HPDE6-E6E7 (cell line): ENCODE measurements at regions not wholly inside any gene's neighbourhood (a gene's known extent, or its start where the extent isn't known, plus 50 kb on each side); places are given as distances from the start of the nearest gene placed in this dataset.
"Not testable (repeated sequence)": the region's sequence is repeated elsewhere in the genome, so short reads cannot be mapped to it uniquely, and the experiment has no call there.

Experiments
- DNase-seq: peaks from one replicate; pipeline ENCODE4 v3.0.0; 2011; ENCODE audit warnings: missing footprints; ENCODE audit errors: extremely low spot score

DNA sequence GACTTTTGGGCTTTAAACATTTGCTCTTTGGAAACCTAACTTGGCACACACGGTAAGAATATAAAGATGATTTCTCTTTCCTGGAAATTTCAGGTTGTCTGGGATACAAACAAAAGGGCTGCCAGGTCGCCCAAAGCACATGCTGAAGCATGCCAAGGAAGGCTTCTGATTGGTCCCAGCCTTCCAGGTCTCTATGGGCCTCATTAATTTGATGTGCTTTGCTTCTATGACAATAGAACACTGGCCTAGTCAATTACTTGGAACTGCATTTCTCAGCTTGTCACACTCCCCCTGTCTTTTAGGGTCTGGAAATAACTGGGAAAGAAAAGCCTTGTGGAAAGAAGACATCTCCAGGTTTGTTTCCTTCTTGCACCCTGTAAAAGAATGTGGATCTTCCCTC lies 228.9 kb downstream of the ADCYAP1 start:
- DNase-seq = no peak

DNA sequence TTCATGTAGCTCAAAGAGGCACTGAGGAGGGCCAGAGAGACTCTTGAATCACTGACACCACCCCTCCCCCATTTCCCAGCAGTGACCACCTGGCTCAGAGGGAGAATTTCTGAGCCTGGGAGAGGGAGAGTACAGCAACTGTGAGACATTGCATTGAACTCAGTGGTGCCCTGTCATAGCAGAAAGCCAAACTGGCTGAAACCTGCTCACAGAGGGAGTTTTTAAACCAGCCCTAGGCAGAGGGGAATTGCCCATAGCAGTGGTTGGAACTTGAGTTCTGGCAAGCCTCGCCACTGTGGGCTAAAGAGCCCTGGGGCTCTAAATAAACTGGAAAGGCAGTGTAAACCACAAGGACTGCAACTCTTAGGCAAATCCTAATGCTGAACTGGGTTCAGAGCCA lies 243.1 kb downstream of the ADCYAP1 start:
- no peak for DNase-seq

DNA sequence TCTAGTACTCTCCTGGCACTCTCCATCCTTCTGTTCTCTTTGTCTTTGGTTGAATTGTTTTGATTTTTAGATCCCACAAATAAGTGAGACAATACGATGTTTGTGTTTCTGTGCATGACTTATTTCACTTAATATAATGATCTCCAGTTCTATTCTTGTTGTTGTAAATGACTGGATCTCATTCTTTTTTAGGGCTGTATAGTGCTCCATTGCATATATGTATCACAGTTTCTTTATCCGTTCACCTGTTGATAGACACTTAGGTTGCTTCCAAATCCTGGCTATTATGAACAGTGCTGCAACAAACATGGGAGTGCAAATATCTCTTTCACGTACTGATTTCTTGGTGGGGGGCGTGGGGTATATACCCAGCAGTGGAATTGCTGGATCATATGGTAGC lies 245.0 kb downstream of the ADCYAP1 start:
- DNase-seq = no peak

DNA sequence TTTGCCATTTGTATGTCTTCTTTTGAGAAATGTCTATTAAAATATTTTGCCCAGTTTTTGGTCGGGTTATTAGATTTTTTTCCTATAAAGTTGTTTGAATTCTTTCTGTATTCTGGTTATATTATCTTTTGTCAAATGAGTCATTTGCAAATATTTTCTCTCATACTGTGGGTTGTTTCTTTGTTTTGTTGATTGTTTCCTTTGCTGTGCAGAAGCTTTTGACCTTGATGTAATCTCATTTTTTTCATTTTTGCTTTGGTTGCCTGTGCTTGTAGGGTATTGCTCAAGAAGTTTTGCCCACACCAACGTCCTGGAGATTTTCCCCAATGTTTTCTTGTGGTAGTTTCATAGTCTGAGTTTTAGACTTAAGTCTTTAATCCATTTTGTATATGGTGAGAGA lies 245.7 kb downstream of the ADCYAP1 start:
- no peak for DNase-seq

DNA sequence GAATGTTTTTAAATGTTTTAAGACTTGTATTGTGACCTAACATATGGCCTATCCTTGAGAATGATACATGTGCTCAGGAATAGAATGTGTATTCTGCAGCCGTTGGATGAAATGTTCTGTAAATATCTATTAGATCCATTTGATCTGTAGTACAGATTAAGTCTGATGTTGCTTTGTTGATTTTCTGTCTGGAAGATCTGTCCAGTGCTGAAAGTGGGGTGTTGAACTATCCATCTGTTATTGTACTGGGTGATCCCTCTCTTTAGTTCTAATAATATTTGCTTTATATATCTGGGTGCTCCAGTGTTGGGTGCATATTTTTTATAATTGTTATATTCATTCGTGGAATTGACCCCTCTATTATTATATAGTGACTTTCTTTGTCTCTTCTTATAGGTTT lies 248.3 kb downstream of the ADCYAP1 start:
- DNase-seq = not testable (repeated sequence)

DNA sequence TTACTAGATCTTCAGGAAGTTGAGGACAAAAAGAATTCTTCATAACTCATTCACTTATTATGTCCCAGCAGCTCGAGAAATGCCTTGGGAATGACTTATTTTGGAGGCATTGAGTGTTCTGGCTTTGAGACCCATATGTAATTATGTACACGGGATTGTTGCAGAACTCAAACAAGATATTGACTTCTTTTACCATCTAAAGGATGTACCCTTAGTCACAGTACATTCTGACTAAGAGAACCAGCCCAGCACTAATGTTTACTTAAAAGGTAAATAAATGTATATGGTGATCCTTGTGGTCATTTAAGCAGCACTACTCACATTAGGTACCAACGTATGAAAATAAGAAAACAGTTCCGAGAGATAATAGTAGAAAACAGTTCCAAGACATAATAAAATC lies 268.9 kb downstream of the ADCYAP1 start:
- no peak for DNase-seq

DNA sequence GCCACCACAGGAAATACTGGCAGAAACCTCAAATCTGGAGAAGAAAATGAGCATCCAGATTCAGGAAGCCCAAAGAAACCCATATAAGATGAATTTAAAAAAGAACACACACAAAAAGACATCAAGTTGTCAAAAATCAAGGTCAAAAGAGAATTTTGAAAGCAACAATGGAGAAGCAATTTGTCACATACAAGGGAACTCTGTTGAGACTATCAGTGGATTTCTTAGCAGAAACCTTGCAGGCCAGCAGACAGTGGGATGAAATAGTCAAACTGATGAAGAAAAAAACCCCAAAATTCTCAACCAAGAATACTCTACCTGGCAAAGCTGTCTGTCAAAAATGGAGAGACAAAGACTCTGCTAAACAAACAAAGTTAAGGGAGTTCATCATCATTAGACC lies 272.6 kb downstream of the ADCYAP1 start:
- DNase-seq = no peak

DNA sequence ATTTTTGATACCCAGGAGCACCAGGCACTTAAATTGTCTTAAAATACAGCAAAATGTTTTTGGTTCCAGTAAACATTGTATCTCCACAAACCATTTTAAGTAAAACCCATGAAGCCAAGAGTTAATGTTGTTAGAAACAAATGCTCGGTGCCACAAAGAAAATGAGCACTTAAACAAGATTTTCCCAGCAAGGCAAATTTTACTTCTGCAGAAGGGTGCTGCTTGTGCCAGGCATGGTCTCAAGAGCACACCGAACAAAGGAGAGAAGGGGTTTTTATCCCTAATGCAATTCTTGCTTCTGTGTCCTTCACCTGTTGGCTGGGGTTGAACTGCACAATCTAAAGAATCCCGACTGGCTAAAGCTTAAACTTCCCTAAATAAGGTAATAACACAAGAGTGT lies 286.7 kb downstream of the ADCYAP1 start:
- DNase-seq = no peak

DNA sequence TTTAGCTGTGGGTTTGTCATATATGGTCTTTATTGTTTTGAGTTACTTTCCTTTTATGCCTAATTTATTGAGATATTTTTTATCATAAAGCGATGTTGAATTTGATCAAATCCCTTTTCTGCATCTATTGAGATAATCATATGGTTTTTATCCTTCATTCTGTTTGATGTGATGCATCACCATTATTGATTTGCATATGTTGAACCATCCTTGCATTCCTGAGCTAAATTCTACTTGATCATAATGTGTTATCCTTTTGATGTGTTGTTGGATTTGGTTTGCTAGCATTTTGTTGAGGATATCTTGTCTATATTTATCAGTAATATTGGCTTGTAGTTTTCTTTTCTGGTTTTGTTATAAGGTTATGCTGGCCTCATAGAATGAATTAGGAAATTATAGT lies 308.5 kb downstream of the ADCYAP1 start:
- DNase-seq = no peak

DNA sequence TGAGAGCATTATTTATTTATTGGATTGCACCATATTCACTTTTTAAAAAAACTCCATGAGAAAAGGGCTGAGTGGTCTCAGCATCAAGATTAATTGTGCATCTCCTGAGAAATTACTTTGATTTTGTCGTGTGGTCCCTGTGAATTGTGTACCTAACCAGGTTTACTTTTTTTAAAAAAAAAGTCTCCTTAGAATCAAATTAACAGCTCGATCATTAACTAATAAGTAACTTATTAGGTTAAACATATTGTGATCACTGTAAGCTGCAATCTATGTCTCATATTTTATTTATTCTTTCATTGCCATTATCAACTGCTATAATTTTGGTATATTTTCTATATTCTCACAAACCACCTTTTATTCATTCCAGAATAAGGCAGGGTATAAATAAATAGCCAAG lies 318.2 kb downstream of the ADCYAP1 start:
- no peak for DNase-seq

DNA sequence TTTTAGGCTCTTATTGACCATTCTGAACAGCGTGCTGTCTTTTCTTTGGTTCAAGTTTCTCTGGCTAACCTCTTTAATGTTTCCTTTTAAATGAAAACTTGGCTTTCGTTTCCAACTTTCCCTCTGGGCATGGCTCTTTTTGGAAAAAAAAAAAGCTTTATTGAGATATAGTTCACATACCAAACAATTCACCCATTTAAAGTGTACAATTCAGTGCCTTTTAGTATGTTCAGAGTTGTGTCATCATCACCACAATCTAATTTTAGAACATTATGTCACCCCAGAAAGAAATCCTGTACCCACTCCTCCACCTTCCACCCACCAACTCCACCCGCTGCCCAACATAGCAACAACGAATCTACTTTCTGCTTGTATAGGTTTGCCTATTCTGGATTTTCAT lies 322.4 kb downstream of the ADCYAP1 start:
- DNase-seq = no peak

DNA sequence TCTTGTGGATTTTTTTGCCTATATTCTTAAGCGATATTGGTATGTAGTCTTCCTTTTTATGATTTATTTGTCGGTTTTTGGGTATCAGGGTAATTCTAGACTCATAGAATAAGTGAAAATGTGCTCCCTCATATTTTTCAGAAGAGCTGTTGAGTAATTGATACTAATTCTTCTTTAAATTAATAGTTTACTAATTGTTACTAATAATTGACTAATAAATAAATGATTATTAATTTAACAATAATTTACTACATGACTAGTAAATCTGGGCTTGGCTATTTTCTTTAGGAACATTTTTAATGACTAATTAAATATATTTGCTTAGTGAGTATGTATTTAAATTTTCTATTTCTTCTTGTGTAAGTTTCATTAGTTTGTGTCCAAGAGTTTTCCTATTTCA lies 325.0 kb downstream of the ADCYAP1 start:
- no peak for DNase-seq

DNA sequence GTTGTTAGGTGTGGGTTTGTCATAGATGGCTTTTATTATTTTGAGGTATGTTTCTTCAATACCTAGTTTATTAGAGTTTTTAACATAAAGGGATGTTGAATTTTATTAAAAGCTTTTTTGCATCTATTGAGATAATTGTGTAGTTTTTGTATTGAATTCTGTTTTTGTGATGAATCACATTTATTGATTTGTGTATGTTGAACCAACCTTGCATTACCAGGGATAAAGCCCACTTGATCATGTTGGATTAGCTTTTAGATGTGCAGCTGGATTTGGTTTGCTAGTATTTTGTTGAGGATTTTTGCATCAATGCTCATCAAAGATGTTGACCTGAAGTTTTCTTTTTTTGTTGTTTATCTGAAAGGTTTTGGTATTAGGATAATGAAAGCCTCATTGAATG lies 328.2 kb downstream of the ADCYAP1 start:
- no peak for DNase-seq

DNA sequence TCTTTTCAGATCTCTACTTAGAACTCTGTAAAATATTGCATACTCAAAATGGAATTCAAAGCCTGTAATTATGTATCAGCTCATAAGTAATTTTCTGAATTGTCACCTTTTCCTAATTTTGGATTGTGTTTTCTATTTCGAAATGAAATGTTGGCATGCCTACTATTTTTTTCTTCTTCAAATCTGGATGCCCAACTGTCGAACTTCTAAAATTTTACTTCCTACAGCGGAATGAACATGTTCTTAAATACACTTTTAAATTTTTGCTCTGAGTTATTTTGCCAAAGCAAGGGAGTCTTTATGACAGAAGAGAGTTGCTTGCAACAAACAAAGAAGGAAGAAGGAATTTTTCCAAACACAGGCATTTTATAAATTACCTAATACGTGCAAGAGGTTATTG lies 336.0 kb downstream of the ADCYAP1 start:
- no peak for DNase-seq

DNA sequence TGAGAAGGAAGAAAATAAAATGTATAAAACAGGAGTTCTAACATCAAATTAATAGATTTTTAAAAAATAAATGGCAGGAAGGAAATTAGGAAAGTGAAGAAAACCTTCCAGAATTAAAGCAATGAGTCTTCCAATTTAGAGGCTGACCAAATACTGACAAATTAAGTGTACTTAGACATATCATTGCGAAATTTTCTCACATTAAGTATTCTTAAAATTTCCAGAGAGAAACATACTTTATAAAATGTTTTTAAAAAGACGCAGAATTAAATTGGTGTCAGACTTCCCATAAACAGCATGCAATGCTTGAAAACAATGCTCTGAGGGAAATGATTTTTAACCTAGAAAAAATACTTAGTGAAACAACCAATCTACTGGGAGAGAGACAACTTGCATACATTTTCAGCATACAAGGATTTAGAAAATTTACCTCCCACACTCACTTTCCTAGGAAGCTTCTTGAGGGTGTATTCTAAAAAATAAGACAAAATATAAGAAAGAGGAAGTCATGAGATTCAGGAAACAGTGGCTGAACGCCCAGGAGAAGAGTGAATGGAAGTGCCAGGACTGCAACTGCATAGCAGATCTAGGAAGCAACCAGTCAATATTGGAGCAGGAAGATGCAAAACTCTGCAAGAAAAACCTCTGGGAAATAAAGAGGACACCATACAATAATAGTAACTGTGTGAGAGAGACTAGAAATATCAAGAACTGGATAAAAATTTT lies 339.9 kb downstream of the ADCYAP1 start:
- no peak for DNase-seq

DNA sequence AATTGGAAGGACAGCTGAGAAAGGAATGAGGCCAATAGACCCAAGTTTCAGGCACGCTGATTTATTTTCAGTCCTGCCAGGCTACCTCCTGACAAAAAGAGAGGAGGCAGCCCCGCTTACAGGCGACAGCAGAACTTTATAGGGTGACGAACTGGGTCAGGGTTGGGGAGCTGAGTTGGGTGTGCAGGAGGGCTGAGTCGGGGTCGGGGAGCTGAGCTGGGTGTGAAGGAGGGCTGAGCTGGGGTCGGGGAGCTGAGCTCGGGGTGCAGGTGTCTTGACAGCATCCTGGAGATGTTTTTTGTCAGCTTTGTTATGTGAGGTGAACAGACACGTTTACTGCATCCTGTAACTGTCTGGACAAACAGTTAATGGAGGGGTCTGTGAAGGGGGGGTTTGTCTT lies 342.2 kb downstream of the ADCYAP1 start:
- DNase-seq = no peak

DNA sequence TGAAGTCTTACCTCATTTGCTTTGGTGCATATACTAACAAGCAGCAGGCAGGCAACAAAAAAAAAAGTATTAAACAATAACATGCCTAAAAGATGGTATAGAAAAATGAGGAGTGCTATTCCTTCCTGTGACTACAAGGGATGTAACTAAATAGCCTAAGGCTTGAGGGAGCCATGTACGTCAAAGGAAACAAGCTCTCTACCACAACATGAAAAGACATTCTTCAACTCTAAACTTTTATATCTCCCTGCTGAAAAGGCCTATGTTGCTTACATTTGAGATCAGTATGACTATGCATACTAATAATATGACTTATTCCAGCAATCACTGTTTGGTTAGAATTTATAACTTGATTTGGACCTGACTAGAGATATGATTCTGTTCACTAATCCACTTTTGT lies 347.9 kb downstream of the ADCYAP1 start:
- no peak for DNase-seq

DNA sequence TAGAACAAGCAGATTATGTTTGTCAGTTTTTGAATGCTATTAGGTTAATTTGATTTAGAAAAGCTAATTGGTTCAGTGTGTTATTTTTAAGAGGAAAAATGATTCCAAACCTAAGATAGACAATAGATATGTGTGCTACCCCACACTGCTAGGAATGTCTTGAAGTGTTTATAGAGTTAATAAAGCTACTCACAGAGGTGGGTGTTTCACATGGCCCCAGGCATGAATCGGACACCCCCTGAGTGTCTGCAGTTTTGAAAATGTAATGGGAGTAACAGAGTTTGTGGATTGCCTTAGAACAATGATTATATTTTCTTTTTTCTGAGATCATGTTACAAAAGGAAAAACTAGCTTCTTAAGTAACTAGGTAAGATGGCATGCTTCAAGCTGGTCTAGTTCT lies 348.3 kb downstream of the ADCYAP1 start:
- no peak for DNase-seq

DNA sequence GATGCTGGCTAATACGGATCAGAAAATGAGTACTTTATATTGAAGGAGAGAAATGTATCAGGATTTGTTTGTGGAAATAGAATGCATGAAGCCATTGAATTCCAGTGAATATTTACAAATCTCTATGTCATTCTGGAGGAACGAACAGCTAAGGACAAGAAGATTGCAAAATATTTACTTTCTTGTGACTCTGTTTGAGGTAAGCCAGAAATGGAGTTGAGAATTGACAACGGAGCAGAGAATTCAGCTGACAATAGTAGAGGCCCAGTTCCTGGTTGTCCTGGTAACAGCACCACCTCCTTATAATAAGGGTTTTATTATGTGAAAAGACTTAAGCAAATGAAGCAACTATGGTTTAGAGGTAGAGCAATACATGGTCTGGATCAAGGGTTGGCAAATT lies 349.2 kb downstream of the ADCYAP1 start:
- DNase-seq = no peak

DNA sequence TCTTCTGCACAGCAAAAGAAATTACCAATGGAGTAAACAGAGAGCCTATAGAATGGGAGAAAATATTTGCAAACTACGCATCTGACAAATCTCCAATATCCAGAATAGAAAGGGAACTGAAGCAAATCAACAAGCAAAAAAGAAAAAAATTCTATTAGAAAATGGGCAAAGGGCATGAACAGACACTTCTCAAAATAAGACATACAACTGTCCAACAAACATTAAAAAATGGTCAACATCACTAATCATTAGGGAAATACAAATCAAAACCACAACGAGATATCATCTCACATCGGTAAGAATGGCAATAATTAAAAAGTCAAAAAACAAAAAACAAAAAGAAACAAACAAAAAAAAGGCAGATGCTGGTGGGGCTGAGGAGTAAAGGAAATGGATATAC lies 356.4 kb downstream of the ADCYAP1 start:
- DNase-seq = no peak

DNA sequence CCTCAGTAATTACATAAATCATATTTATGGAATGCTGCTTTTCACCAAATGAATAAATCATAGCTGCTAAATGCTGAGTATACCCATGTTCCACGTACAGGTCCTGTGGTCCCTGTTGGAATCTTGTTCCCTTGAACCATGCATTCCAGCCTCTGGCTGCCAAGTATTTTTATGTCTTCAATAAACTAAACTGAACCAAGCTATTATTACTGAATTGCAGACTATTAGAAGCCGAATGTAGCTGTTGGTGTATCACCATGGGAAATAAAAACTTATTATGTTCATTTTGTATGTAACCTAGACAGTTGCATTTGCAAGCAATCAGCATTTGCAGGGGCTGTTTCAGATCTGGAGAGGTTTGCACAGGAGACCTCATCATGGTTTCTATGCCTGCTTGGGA lies 362.4 kb downstream of the ADCYAP1 start:
- no peak for DNase-seq

DNA sequence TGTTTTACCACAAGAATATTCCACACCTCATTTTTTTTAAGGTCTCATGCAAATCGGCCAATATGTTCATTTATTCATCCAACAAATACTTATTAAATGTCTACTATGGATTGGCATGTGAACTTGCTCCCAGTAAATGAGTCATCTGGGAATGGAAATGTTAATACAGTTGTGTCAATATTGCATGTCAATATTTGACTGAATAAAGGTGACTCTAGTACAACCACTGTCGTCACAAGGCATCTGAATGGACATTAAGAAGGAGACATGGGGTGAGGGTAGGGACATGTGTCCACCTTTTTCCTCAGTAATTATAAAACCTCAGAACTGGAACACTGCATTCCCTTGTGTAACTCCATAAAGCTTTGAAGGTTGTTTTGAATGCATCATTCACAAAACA lies 365.4 kb downstream of the ADCYAP1 start:
- DNase-seq = no peak

DNA sequence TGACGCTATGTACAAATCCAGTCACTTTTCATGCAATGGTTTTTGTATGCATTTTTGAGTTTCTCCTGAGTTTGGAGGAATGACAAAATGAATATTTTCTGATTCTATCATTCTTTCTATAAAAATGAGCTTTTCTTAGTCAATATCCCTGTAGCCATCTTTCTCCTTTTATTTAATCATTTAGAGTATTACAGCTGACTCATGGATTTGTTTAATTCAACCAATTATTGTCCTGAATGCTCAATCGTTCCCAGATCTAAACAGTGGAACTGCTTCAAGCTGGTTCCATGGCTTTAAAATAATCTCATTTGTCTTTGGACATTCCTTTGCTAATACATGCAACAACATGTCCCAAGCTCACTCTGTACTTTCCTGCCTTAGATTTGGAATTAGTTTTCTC lies 368.8 kb downstream of the ADCYAP1 start:
- DNase-seq = no peak

DNA sequence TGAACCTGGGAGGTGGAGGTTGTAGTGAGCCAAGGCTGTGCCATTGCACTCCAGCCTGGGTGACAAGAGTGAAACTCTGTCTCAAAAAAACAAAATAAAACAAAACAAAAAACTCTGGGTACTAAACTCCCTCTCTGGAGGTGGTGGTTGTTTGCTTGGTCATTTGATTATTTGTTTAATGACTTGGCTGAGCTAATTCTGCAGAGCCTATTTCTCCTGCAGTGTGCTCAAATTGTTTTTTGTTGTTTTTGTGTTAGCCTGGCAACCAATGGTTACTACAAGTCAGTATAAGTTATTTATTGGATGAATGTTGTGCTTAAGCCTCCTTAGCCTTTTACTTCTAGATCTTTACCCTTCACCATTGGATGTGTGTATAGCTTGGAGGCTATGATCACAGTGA lies 387.5 kb downstream of the ADCYAP1 start:
- no peak for DNase-seq
